ENCODE measurements at regions not wholly inside any gene's neighbourhood (a gene's known extent, or its start where the extent isn't known, plus 50 kb on each side); places are given as distances from the start of the nearest gene placed in this dataset.

GRCh38 chr2:51695531-51695930 lies 663.6 kb upstream of the NRXN1 start:
- DNase-seq (no peak), ATAC-seq (no peak)
- no peaks in the 10 kb centered on the region for H3K9me3 ChIP-seq
- H3K36me3 ChIP-seq = no peaks in the 10 kb centered on the region
- no peak overlapping the region for H3K27ac ChIP-seq
- intact Hi-C loops (cut with DNase I) = no loop called here
- H3K4me3 ChIP-seq = no peak overlapping the region
- no peaks in the 10 kb centered on the region for H3K4me1 ChIP-seq
- TF ChIP-seq, protein P1, sequence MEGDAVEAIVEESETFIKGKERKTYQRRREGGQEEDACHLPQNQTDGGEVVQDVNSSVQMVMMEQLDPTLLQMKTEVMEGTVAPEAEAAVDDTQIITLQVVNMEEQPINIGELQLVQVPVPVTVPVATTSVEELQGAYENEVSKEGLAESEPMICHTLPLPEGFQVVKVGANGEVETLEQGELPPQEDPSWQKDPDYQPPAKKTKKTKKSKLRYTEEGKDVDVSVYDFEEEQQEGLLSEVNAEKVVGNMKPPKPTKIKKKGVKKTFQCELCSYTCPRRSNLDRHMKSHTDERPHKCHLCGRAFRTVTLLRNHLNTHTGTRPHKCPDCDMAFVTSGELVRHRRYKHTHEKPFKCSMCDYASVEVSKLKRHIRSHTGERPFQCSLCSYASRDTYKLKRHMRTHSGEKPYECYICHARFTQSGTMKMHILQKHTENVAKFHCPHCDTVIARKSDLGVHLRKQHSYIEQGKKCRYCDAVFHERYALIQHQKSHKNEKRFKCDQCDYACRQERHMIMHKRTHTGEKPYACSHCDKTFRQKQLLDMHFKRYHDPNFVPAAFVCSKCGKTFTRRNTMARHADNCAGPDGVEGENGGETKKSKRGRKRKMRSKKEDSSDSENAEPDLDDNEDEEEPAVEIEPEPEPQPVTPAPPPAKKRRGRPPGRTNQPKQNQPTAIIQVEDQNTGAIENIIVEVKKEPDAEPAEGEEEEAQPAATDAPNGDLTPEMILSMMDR (IDR thresholded peaks at IDR 0.05) = no peak
- no peaks in the 10 kb centered on the region for H3K27me3 ChIP-seq

DNA sequence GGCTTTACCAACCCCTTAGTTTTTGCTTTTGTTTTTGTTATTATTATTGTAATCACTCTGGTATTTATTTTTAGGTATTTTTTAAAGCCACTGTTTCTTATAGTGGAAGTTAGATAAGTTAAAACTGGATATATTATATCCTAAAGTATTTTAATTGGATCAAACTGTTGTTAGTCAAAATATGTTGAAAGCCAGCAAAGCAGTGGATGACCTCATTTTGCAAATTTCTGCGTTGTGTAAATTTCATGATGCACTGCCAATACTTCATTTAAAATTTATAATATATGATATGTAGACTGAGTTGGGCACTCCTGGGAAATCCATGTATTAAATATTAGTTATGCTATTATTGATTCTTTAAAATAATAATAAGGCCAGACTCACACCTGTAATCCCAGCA lies 661.7 kb upstream of the NRXN1 start:
- Histone ChIP-seq H3K27me3 (no peaks in the 10 kb centered on the region), H3K36me3 (no peaks in the 10 kb centered on the region), H3K4me3 (no peak overlapping the region), H3K27ac (no peak overlapping the region), H3K4me1 (no peaks in the 10 kb centered on the region), H3K9me3 (no peaks in the 10 kb centered on the region)
- intact Hi-C loops (cut with DNase I) = no loop called here
- DNase-seq (no peak), ATAC-seq (no peak)
- TF ChIP-seq, protein P1 (IDR thresholded peaks at IDR 0.05) = no peak

- intact Hi-C loops (cut with DNase I) = no loop called here
- Histone ChIP-seq H3K27ac (no peak overlapping the region), H3K9me3 (peaks cover 0 to 15% of the 10 kb centered on the region in 2 donors), H3K4me3 (no peak overlapping the region), H3K27me3 (no peaks in the 10 kb centered on the region), H3K36me3 (no peaks in the 10 kb centered on the region), H3K4me1 (no peaks in the 10 kb centered on the region)
- ATAC-seq (no peak), DNase-seq (no peak)
- TF ChIP-seq, protein P1 (IDR thresholded peaks at IDR 0.05) = no peak
Observed at GRCh38 chr2:51681854-51682253, 649.9 kb upstream of the NRXN1 start.

GRCh38 chr2:51673628-51674027 lies 641.7 kb upstream of the NRXN1 start:
- intact Hi-C loops (cut with DNase I) = no loop called here
- Histone ChIP-seq H3K9me3 (no peaks in the 10 kb centered on the region), H3K4me1 (no peaks in the 10 kb centered on the region)

GRCh38 chr2:51667679-51668078 lies 635.7 kb upstream of the NRXN1 start:
- Histone ChIP-seq H3K27ac (no peak overlapping the region), H3K4me3 (no peak overlapping the region), H3K4me1 (no peaks in the 10 kb centered on the region), H3K27me3 (no peaks in the 10 kb centered on the region), H3K9me3 (no peaks in the 10 kb centered on the region), H3K36me3 (no peaks in the 10 kb centered on the region)
- DNase-seq = no peak
- intact Hi-C loops (cut with DNase I) = no loop called here
- no peak for ATAC-seq
- TF ChIP-seq, protein P1 (IDR thresholded peaks at IDR 0.05) = no peak

More at GRCh38 chr2:51673628-51674027, 641.7 kb upstream of the NRXN1 start:
- Histone ChIP-seq H3K36me3 (no peaks in the 10 kb centered on the region), H3K27ac (no peak overlapping the region), H3K4me3 (no peak overlapping the region), H3K27me3 (no peaks in the 10 kb centered on the region)
- ATAC-seq (no peak), DNase-seq (no peak)
- TF ChIP-seq, protein P1 (IDR thresholded peaks at IDR 0.05) = no peak
